ENCODE measurements at regions not wholly inside any gene's neighbourhood (a gene's known extent, or its start where the extent isn't known, plus 50 kb on each side); places are given as distances from the start of the nearest gene placed in this dataset.

- TF ChIP-seq KDM1A (IDR thresholded peaks at IDR 0.05; ENCODE audit: borderline replicate concordance, low read length) (no peak), SP4 (IDR thresholded peaks at IDR 0.05; ENCODE audit: low read length) (no peak), ATF3 (IDR thresholded peaks at IDR 0.05; ENCODE audit: insufficient read depth, low read depth, low read length) (no peak), ASH2L (IDR thresholded peaks at IDR 0.05; ENCODE audit: low read length) (no peak)
Observed at GRCh38 chr5:58044166-58044565, 415.7 kb downstream of the PLK2 start (continued).

Measured in H1 (cell line).